ENCODE measurements at regions not wholly inside any gene's neighbourhood (a gene's known extent, or its start where the extent isn't known, plus 50 kb on each side); places are given as distances from the start of the nearest gene placed in this dataset.

GRCh38 chr2:67706082-67706481 lies 308.9 kb downstream of the ETAA1 start:
- TF ChIP-seq TFCP2L1 (CRISPR knock-in tag; IDR thresholded peaks at IDR 0.05): no peak
- TF ChIP-seq ZSCAN20 (CRISPR knock-in tag; IDR thresholded peaks at IDR 0.05): no peak
- TF ChIP-seq ZNF302 (CRISPR knock-in tag; IDR thresholded peaks at IDR 0.05): no peak
- no peak for TF ChIP-seq POLR2A (IDR thresholded peaks at IDR 0.05; ENCODE audit: low read length)
- no peak overlapping the region for H3K27ac ChIP-seq
- no peak overlapping the region for H3K4me2 ChIP-seq
- no peaks in the 10 kb centered on the region for H3K4me1 ChIP-seq
- no peak for ATAC-seq
- CTCF ChIA-PET: interaction anchor here (1.4 kb wide), 1 partner anchor 30 kb away, joined by 3 read pairs; no protein-coding TSS in a partner anchor
- no peak for FAIRE-seq
- DNase-seq (ENCODE audit: low read depth in 1 of 2, low spot score in 1 of 2): no peak
- WGBS (ENCODE audit: missing lambda C conversion rate): 23% methylated on average over 3 of the region's 3 CpGs
- POLR2A ChIA-PET: no interaction called here
- H3K4me3 ChIP-seq: no peak overlapping the region
- no peaks in the 10 kb centered on the region for H3K9me3 ChIP-seq

DNA sequence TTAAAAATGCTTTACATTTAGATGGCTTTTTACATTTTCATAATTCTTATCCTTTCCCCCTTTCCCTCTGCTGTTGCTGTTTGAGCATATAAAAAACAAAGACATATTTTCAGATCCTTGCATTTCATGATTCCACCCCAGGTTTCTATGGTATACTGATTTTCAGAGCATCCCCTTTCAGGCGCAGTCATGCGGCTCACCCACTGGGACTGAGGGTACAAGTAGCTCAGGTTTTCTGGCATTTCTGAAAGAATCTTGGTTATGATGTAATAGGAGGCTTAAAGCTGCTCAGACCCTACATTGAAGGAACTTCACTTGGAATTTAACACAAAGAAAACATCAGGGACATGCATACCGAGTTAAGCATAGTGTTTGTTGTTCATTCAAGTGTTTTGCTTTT lies 310.8 kb downstream of the ETAA1 start:
- no peak overlapping the region for H3K4me3 ChIP-seq
- H3K9me3 ChIP-seq: no peaks in the 10 kb centered on the region
- TF ChIP-seq ZC3H11A (IDR thresholded peaks at IDR 0.05) (no peak), PHF8 (IDR thresholded peaks at IDR 0.05; ENCODE audit: borderline replicate concordance, low read depth) (no peak), CHD2 (IDR thresholded peaks at IDR 0.05; ENCODE audit: low read length, partially characterized antibody) (no peak), EHF (CRISPR knock-in tag; IDR thresholded peaks at IDR 0.05) (no peak), HOXA7 (CRISPR knock-in tag; IDR thresholded peaks at IDR 0.05) (no peak), GATA3 (IDR thresholded peaks at IDR 0.05; ENCODE audit: borderline replicate concordance) (no peak), RFX5 (IDR thresholded peaks at IDR 0.05) (no peak)
- TF ChIP-seq, protein P1, sequence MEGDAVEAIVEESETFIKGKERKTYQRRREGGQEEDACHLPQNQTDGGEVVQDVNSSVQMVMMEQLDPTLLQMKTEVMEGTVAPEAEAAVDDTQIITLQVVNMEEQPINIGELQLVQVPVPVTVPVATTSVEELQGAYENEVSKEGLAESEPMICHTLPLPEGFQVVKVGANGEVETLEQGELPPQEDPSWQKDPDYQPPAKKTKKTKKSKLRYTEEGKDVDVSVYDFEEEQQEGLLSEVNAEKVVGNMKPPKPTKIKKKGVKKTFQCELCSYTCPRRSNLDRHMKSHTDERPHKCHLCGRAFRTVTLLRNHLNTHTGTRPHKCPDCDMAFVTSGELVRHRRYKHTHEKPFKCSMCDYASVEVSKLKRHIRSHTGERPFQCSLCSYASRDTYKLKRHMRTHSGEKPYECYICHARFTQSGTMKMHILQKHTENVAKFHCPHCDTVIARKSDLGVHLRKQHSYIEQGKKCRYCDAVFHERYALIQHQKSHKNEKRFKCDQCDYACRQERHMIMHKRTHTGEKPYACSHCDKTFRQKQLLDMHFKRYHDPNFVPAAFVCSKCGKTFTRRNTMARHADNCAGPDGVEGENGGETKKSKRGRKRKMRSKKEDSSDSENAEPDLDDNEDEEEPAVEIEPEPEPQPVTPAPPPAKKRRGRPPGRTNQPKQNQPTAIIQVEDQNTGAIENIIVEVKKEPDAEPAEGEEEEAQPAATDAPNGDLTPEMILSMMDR (IDR thresholded peaks at IDR 0.05): no peak
- 50% methylated on average over 3 of the region's 3 CpGs for whole genome bisulfite sequencing (ENCODE audit: missing lambda C conversion rate)
- H3K4me1 ChIP-seq: no peaks in the 10 kb centered on the region
- ChIA-PET CTCF (interaction anchor here (0.6 kb wide), 1 partner anchor 195 kb away, joined by 4 read pairs; no protein-coding TSS in a partner anchor), POLR2A (no interaction called here)
- H3K27ac ChIP-seq: no peak overlapping the region
- FAIRE-seq: peak; percentile 7
- DNase-seq (ENCODE audit: low read depth in 1 of 2, low spot score in 1 of 2): no peak
- no peak overlapping the region for H3K4me2 ChIP-seq
- ATAC-seq: no peak

GRCh38 chr2:67709835-67710234 lies 312.7 kb downstream of the ETAA1 start:
- Histone ChIP-seq H3K9me3 (no peaks in the 10 kb centered on the region), H3K4me1 (no peaks in the 10 kb centered on the region), H3K4me3 (no peak overlapping the region), H3K27ac (no peak overlapping the region), H3K4me2 (no peak overlapping the region)
- ChIA-PET POLR2A (no interaction called here), CTCF (no interaction called here)
- FAIRE-seq (no peak), DNase-seq (ENCODE audit: low read depth in 1 of 2, low spot score in 1 of 2) (no peak), ATAC-seq (no peak)
- no peak for TF ChIP-seq HOXA7 (CRISPR knock-in tag; IDR thresholded peaks at IDR 0.05)
- TF ChIP-seq KDM1A (IDR thresholded peaks at IDR 0.05; ENCODE audit: low read depth): no peak
- TF ChIP-seq, protein P2, sequence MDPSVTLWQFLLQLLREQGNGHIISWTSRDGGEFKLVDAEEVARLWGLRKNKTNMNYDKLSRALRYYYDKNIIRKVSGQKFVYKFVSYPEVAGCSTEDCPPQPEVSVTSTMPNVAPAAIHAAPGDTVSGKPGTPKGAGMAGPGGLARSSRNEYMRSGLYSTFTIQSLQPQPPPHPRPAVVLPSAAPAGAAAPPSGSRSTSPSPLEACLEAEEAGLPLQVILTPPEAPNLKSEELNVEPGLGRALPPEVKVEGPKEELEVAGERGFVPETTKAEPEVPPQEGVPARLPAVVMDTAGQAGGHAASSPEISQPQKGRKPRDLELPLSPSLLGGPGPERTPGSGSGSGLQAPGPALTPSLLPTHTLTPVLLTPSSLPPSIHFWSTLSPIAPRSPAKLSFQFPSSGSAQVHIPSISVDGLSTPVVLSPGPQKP (IDR thresholded peaks at IDR 0.05; ENCODE audit: low read depth, low read length): no peak
- no peak for TF ChIP-seq PHF8 (IDR thresholded peaks at IDR 0.05; ENCODE audit: borderline replicate concordance, low read depth)
- TF ChIP-seq CEBPB (IDR thresholded peaks at IDR 0.05): no peak
- no peak for TF ChIP-seq ESRRA (IDR thresholded peaks at IDR 0.05; ENCODE audit: borderline replicate concordance, low read length)
- no peak for TF ChIP-seq ZNF302 (CRISPR knock-in tag; IDR thresholded peaks at IDR 0.05)
- TF ChIP-seq FOXS1 (CRISPR knock-in tag; IDR thresholded peaks at IDR 0.05): no peak
- 2% methylated on average over 2 of the region's 2 CpGs for WGBS (ENCODE audit: missing lambda C conversion rate)

GRCh38 chr2:67712484-67712883 lies 315.4 kb downstream of the ETAA1 start:
- H3K9me3 ChIP-seq: no peaks in the 10 kb centered on the region
- H3K27ac ChIP-seq: no peak overlapping the region
- H3K4me2 ChIP-seq: no peak overlapping the region
- FAIRE-seq (no peak), ATAC-seq (no peak), DNase-seq (ENCODE audit: low read depth in 1 of 2, low spot score in 1 of 2) (no peak)
- no peak overlapping the region for H3K4me3 ChIP-seq
- POLR2A ChIA-PET: no interaction called here
- 47% methylated on average over 12 of the region's 12 CpGs for WGBS (ENCODE audit: missing lambda C conversion rate)
- no peaks in the 10 kb centered on the region for H3K4me1 ChIP-seq
- CTCF ChIA-PET: no interaction called here
- TF ChIP-seq, protein P3, sequence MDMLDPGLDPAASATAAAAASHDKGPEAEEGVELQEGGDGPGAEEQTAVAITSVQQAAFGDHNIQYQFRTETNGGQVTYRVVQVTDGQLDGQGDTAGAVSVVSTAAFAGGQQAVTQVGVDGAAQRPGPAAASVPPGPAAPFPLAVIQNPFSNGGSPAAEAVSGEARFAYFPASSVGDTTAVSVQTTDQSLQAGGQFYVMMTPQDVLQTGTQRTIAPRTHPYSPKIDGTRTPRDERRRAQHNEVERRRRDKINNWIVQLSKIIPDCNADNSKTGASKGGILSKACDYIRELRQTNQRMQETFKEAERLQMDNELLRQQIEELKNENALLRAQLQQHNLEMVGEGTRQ (IDR thresholded peaks at IDR 0.05): no peak
